ENCODE measurements at regions not wholly inside any gene's neighbourhood (a gene's known extent, or its start where the extent isn't known, plus 50 kb on each side); places are given as distances from the start of the nearest gene placed in this dataset.

DNA sequence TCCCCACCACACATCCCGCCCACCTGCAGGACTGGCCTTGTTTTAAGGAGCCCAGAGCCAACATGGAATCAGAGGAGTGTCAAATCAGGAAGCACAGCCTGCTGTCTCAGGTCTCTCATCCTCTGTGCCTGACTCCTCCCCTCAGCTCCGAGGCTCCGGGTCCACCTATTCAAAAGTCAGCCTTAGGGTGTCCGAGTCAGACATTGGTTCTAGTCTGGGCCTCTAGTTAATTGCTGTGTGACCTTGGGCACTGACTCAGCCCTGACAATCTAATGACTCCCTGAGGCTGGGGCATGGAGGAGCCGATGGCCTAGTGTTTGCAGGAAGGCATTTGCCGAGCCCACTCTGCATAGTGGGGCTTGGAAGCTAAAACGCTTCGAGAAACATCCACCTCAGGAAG is 223.1 kb upstream of the PPP2R2D start:
- DNase-seq, result no peak

DNA sequence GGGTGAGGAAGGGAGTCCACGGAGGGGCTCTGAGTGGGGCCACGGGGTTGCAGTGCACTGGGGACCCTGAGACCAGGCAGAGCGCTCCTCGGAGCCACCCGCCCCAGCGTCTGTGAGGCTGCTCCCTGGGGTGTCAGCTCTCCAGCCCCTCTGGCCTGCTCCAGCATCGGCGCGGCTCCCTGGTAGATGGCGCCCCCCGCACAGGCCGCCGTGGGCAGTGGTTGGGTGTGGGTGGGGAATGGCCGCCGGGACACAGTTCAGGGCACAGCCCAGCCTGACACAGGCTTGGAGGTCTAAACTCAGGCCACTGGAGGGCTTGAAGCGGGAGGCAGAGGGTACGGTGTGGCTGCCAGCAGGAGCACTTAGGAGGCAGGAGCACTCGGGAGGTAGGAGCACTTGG is 222.6 kb upstream of the PPP2R2D start:
- DNase-seq, result no peak

- DNase-seq, result no peak
These were observed 222.2 kb upstream of the PPP2R2D start for GRCh38 chr10:131678613-131679012.

DNA sequence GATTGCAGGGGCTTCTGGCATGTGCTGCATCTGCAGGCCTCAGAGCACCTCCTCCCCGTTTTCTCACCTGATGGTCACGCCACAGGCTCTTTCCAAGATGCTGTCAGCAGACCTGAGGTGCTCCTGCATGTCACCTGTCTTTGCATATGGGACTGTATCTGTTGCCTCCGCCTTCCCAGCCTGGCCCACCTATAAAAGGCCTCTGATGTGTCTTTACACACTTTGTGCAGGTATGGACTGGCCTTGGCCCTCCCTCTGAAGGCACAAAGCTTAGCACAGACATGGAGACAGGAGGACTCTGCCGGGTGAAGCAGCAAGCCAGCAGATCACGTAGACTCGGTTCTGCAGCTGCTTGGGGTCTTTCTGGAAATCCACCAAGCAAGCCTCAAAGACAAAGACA is 220.9 kb upstream of the PPP2R2D start:
- no peak for DNase-seq

DNA sequence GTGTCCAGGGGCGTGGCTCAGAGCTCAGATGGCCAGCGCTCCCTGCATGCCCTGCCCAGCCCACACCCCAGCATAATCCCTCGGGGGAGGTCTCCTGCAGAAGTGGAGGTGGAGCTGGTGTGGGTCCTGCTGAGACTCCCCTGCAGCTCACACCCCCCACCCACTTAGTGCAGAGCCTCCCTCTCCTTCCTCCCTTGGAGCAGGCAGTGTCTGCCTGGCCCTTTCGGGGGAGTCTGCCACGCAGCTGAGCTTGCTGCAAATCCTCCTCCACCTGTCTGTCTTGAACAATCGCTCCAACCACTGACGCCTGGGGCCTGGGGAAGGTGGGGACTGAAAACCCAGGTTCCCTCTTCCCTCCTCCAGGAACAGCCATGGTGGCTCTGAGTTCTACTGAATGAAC is 219.7 kb upstream of the PPP2R2D start:
- no peak for DNase-seq

DNA sequence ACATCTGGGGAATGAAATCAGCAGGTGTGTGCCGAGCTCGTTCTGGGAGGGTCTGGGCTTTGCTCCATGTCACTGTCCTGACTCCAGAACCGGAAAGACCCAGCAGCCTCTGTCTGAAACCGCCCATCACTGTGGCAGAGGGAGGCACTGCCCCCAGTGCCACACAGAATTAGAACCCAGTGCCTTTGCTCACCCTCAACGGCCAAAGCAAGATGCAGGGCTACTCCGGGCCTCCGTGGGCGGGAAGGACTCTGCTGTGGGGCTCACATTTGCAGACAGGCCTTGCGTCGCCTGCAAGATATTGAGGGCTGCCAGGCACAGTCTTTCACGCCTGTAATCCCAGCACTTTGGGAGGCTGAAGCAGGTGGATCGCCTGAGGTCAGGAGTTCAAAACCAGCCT is 219.2 kb upstream of the PPP2R2D start:
- DNase-seq, result no peak

- no peak for DNase-seq
These were observed 218.4 kb upstream of the PPP2R2D start for GRCh38 chr10:131682271-131682962.

- DNase-seq, result no peak
These were observed 217.4 kb upstream of the PPP2R2D start for GRCh38 chr10:131683281-131683861.

GRCh38 chr10:131683941-131684340 is 216.9 kb upstream of the PPP2R2D start:
- no peak for DNase-seq

DNA sequence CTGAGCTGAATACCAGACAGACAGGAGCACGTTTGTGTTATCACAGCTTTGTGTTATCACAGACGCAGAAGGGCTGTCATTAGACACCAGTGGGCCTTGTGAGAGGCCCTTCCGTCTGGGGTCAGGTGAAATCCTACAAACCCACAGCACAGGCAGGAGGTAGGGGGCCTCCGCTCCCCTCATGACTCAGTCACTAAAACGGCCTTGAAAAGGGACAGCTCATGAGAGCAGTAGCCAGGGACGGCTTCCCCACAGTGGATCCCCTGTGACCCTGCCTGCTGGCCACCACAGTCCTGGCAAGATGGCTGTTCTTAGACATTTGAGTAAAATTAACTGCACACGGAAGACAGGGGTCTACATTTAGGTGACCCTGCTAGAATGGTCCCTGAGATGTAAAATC is 215.8 kb upstream of the PPP2R2D start:
- DNase-seq, result no peak

GRCh38 chr10:131685576-131685975 is 215.2 kb upstream of the PPP2R2D start:
- DNase-seq, result no peak

DNA sequence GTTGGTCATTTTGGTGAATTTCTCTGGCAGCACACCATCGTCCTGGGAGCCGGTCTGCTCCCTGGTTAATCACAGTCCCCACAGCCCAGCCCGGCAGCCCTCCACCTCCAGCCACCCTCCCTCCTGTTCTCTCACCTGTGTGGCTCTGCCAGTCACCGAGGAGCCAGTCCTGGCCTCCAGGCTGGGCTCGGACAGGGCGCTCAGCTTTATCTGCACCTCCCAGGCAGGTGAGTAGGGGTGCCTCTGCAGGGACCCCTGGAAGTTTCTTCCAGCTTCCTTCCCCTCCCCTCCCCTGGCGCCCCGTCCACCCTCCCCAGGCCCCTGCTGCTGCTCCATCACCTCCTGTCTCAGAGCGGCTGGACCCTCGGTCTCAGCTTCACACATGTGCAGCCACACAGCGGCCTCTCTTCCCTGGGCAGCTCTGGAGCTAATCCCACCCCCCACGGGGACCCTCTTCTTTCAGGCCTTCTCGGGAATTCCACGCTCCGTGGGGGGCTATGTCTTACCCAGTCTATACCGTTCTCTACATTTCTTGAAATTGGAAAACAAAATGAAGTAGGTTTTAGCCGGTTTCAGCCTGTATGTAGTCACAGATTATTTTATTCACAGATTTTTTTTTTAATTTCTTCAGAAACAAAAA is 213.9 kb upstream of the PPP2R2D start:
- no peak for DNase-seq

DNA sequence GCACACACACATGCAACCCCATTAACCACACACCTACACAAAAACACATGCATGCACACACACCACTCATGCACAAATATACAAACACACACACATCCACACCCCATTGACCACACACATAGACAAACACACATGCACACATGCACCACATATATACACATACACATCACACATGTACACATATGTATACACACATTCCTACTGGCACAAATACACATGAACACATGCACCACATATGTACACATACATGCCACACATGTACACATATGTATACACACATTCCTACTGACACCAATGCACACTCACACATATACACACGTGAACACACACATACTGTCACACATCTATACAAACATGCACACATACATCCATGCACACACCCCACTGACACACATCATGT is 212.5 kb upstream of the PPP2R2D start:
- no peak for DNase-seq

- no peak for DNase-seq
These were observed 211.8 kb upstream of the PPP2R2D start for GRCh38 chr10:131689016-131689415.

- no peak for DNase-seq
These were observed 211.3 kb upstream of the PPP2R2D start for GRCh38 chr10:131689486-131689885.

DNA sequence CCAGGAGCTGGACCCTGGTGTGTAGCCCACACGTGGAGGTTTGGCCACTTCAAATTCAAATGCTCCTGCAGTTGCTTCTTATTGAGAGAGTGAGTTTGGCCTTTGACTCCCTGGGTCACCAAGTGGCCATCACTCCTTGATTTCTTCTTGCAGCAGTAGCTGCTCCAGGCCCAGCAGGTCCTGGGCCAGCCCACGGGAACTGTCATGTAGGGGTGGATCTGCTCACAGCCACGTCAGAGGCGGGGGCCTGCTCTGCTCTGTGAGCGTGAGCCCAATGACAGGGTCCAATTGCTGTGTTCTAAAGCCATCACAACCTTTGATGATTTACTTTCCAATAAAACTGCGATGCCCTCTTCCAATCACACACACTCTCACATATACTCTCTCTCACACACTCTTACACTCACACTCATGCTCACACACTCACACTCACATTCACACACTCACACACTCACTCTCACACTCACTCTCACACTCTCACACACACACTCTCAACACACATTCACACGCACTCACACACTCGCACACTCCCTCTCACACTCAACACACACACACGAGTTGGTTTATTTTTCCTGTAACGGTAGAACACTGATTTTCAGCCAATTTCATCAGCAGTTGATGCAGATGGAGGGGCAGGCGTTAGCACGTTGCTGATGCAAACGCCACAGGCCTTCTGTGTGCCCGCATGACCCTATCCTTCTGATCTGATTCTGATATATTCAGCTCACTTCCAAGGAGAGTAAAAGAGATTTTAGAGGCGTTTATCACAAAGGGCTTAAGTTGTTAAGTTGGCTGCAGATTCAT is 210.7 kb upstream of the PPP2R2D start:
- DNase-seq, result no peak

DNA sequence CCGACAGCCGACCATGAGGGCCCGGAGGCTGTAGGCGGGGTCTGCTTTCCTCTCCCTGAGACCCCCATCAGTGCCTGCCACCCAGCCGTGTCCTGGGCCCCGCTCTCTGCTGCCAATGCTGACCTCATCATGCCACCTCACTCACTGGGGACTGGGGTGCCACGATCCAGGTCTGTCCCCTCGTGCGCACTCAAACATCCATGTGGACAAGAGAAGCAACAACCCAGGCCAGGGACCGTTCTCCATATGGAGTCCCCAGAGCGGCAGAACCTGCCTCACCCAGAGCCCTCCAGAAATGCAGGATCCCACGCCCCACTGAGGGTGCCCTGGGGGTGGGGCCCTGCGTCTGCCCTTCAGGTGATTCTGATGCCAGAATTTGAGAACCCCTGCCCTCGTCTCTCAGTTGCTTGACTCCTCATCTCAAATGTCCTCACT is 210.0 kb upstream of the PPP2R2D start:
- DNase-seq, result no peak

DNA sequence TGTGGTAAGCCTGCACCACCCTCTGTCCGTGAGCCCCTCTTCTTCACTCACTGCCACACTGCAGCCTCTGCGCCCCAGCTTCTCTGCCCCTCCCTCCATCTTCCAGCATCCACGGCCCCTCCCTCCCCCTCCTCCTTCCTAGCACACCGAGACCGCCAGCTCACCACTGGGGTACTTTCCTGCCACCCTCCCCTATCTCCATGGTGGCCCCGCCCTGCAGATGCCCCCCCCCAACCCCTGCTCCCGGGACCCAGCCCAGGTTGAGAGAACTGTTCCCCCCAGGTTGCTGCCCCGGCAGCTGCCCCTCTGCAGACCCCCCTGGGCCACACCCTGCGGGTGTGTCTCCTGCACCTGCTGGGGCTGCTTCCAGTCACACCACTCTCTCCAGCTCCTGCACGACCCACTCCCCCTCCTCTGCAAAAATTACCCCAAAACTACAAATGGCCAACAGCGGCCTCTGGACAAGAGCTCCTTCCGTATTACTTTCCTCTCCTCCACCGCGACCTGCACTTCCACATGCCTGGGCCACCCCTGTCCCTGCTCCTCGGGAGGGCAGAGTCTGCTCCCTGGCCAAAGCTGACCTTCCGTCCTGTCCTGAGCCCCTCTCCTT is 209.2 kb upstream of the PPP2R2D start:
- DNase-seq, result no peak

- no peak for DNase-seq
These were observed 208.6 kb upstream of the PPP2R2D start for GRCh38 chr10:131692176-131692575.

GRCh38 chr10:131692686-131693334 is 208.0 kb upstream of the PPP2R2D start:
- no peak for DNase-seq

DNA sequence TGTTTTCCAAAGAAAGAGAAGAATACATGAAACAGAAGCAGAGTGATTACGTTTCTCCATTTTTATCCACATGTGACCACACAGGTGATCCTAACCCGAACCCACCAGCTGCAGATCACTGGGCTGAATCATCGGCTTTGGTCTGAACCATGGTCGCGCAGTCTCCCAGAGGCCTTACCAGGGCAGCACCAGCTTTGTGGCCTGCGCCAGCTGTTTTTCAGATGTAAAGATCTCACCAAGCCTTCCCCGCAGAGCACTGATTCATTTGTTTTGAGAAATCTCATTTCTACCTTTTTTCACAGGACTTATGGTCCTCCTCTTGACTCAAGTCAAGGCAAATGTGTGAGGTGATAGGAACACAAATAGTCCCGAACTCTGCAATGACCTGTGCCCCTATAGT is 207.0 kb upstream of the PPP2R2D start:
- DNase-seq, result no peak

GRCh38 chr10:131694168-131694780 is 206.5 kb upstream of the PPP2R2D start:
- no peak for DNase-seq

Data from RPMI8226 (cell line).